SIG-M5 treated with dmso at 0.1 percent for 504 hours (cell line): ENCODE measurements at regions not wholly inside any gene's neighbourhood (a gene's known extent, or its start where the extent isn't known, plus 50 kb on each side); places are given as distances from the start of the nearest gene placed in this dataset.

ENCODE experiments used
- DNase-seq: peaks from one replicate; lab custom pipeline; 2025; ENCODE audit not compliant: unreplicated experiment; lab: John Stamatoyannopoulos, UW

GRCh38 chr12:125353871-125354270 is 288.6 kb downstream of the AACS start:
- no peak for DNase-seq

- DNase-seq: no peak
Measured at GRCh38 chr12:125355614-125356013, 290.4 kb downstream of the AACS start.

GRCh38 chr12:125356111-125356510 is 290.9 kb downstream of the AACS start:
- DNase-seq: no peak

- no peak for DNase-seq
Measured at GRCh38 chr12:125357561-125357960, 292.3 kb downstream of the AACS start.

- DNase-seq: no peak
Measured at GRCh38 chr12:125360540-125360939, 295.3 kb downstream of the AACS start.

GRCh38 chr12:125371033-125371432 is 305.8 kb downstream of the AACS start:
- no peak for DNase-seq

- no peak for DNase-seq
Measured at GRCh38 chr12:125372085-125372484, 306.9 kb downstream of the AACS start.

- no peak for DNase-seq
Measured at GRCh38 chr12:125373375-125373774, 308.1 kb downstream of the AACS start.

- no peak for DNase-seq
Measured at GRCh38 chr12:125376422-125376821, 311.2 kb downstream of the AACS start.

- DNase-seq: no peak
Measured at GRCh38 chr12:125377093-125377492, 311.9 kb downstream of the AACS start.

GRCh38 chr12:125381373-125381772 is 316.1 kb downstream of the AACS start:
- no peak for DNase-seq

GRCh38 chr12:125382926-125383325 is 317.7 kb downstream of the AACS start:
- no peak for DNase-seq

GRCh38 chr12:125386652-125387051 is 321.4 kb downstream of the AACS start:
- no peak for DNase-seq

- no peak for DNase-seq
Measured at GRCh38 chr12:125387206-125387605, 322.0 kb downstream of the AACS start.

- no peak for DNase-seq
Measured at GRCh38 chr12:125389061-125389697, 323.9 kb downstream of the AACS start.

GRCh38 chr12:125393569-125393968 is 328.3 kb downstream of the AACS start:
- no peak for DNase-seq

GRCh38 chr12:125395583-125396215 is 330.5 kb downstream of the AACS start:
- DNase-seq: no peak

- DNase-seq: no peak
Measured at GRCh38 chr12:125399489-125399888, 334.3 kb downstream of the AACS start.

- DNase-seq: peak; percentile 36
Measured at GRCh38 chr12:125402874-125403789, 337.9 kb downstream of the AACS start.

GRCh38 chr12:125403843-125404242 is 338.6 kb downstream of the AACS start:
- DNase-seq: no peak

- DNase-seq: no peak
Measured at GRCh38 chr12:125406131-125406530, 340.9 kb downstream of the AACS start.

- DNase-seq: no peak
Measured at GRCh38 chr12:125408718-125409117, 343.5 kb downstream of the AACS start.
